ENCODE measurements at regions not wholly inside any gene's neighbourhood (a gene's known extent, or its start where the extent isn't known, plus 50 kb on each side); places are given as distances from the start of the nearest gene placed in this dataset.

DNA sequence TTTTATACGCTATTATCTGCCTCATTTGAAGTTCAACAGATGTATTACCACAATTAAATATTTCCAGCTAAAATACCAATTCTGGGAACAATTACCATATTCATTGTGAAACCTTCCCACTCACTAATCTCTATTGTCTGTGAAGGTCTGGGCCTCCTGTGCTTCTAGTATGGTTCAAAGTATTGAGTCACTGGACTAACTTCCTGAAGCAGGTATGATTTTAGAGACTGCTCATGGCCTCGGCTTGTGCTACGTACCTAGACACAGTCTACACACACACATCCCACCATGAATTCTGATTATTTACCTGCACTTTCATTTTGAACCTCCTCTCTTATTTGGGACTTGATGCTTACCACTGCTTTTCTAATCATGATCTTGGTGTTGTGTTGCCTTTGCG lies 180.7 kb upstream of the EPHA4 start:
- dilution Hi-C loops (cut with HindIII; ENCODE audit: low sequenced_read_pairs, unreplicated experiment) = no loop called here
- no peak overlapping the region for H2BK15ac ChIP-seq (ENCODE audit: low read depth, low read length)
- H3K18ac ChIP-seq (ENCODE audit: low read depth, low read length) = no peak overlapping the region
- no peak overlapping the region for H4K8ac ChIP-seq (ENCODE audit: low read depth in 2 of 2, low read length in 2 of 2)
- no peak overlapping the region for H3K9ac ChIP-seq (ENCODE audit: low read depth, low read length)
- H4K5ac ChIP-seq (ENCODE audit: low read depth, low read length) = no peak overlapping the region
- H2BK20ac ChIP-seq (ENCODE audit: low read depth, low read length) = no peak overlapping the region
- no peaks in the 10 kb centered on the region for H3K27me3 ChIP-seq (ENCODE audit: control insufficient read depth, insufficient read depth, low read length)
- BruUV-seq (replicated peaks) = no TSS peak
- H2AFZ ChIP-seq (replicated peaks; ENCODE audit: low read length, poor library complexity) = no peak overlapping the region
- no peak overlapping the region for H3K4me2 ChIP-seq (ENCODE audit: low read depth, low read length)
- no peaks in the 10 kb centered on the region for H3K79me1 ChIP-seq (ENCODE audit: low read depth in 1 of 2, low read length in 2 of 2)
- H3K4ac ChIP-seq (ENCODE audit: low read depth, low read length) = no peak overlapping the region
- no peaks in the 10 kb centered on the region for H3K9me1 ChIP-seq (ENCODE audit: insufficient read depth, low read length)
- no peak for ATAC-seq (ENCODE audit: low read depth)
- no peaks in the 10 kb centered on the region for H3K9me3 ChIP-seq (ENCODE audit: control insufficient read depth, insufficient read depth, low read length)
- no peak overlapping the region for H4K91ac ChIP-seq (ENCODE audit: insufficient read depth, low read depth, low read length)
- intact Hi-C loops (cut with micrococcal nuclease) = no loop called here
- no peaks in the 10 kb centered on the region for H3K36me3 ChIP-seq (ENCODE audit: control insufficient read depth, insufficient read depth, low read length)
- H4K20me1 ChIP-seq (ENCODE audit: insufficient read depth, low read length) = no peaks in the 10 kb centered on the region
- in situ Hi-C loops (cut with MboI; ENCODE audit: low sequenced_read_pairs) = no loop called here
- H3K27ac ChIP-seq (ENCODE audit: insufficient read depth, low read length) = no peak overlapping the region
- no peak overlapping the region for H2BK120ac ChIP-seq (ENCODE audit: low read depth, low read length)
- H2AK9ac ChIP-seq (replicated peaks; ENCODE audit: low read depth, low read length, poor library complexity) = no peak overlapping the region
- ChIA-PET CTCF (no interaction called here), POLR2A (ENCODE audit: unreplicated experiment) (no interaction called here)
- no peak overlapping the region for H3K14ac ChIP-seq (replicated peaks; ENCODE audit: low read depth, low read length)
- TF ChIP-seq, protein P1, sequence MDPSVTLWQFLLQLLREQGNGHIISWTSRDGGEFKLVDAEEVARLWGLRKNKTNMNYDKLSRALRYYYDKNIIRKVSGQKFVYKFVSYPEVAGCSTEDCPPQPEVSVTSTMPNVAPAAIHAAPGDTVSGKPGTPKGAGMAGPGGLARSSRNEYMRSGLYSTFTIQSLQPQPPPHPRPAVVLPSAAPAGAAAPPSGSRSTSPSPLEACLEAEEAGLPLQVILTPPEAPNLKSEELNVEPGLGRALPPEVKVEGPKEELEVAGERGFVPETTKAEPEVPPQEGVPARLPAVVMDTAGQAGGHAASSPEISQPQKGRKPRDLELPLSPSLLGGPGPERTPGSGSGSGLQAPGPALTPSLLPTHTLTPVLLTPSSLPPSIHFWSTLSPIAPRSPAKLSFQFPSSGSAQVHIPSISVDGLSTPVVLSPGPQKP (IDR thresholded peaks at IDR 0.05; ENCODE audit: borderline replicate concordance, low read depth, low read length) = no peak
- TF ChIP-seq SMC3 (IDR thresholded peaks at IDR 0.05; ENCODE audit: low read depth, low read length) (no peak), MAZ (IDR thresholded peaks at IDR 0.05; ENCODE audit: borderline replicate concordance, low read depth, low read length) (no peak), FOS (IDR thresholded peaks at IDR 0.05; ENCODE audit: low read depth, low read length) (no peak), RFX5 (IDR thresholded peaks at IDR 0.05; ENCODE audit: low read depth, low read length) (no peak), NFE2L2 (IDR thresholded peaks at IDR 0.05; ENCODE audit: low read depth, low read length) (no peak), POLR2A (IDR thresholded peaks at IDR 0.05; ENCODE audit: low read depth, low read length) (no peak), MAFK (IDR thresholded peaks at IDR 0.05; ENCODE audit: low read depth, low read length) (no peak), MXI1 (IDR thresholded peaks at IDR 0.05; ENCODE audit: borderline replicate concordance, low read depth, low read length) (no peak), RAD21 (IDR thresholded peaks at IDR 0.05; ENCODE audit: low read length) (no peak), CEBPB (IDR thresholded peaks at IDR 0.05; ENCODE audit: low read depth, low read length) (no peak), BHLHE40 (IDR thresholded peaks at IDR 0.05; ENCODE audit: low read depth, low read length) (no peak), RCOR1 (IDR thresholded peaks at IDR 0.05; ENCODE audit: insufficient replicate concordance, low read length) (no peak), CHD1 (IDR thresholded peaks at IDR 0.05; ENCODE audit: low read depth, low read length) (no peak)
- TF ChIP-seq, protein P2, sequence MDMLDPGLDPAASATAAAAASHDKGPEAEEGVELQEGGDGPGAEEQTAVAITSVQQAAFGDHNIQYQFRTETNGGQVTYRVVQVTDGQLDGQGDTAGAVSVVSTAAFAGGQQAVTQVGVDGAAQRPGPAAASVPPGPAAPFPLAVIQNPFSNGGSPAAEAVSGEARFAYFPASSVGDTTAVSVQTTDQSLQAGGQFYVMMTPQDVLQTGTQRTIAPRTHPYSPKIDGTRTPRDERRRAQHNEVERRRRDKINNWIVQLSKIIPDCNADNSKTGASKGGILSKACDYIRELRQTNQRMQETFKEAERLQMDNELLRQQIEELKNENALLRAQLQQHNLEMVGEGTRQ (IDR thresholded peaks at IDR 0.05; ENCODE audit: low read depth, low read length) = no peak
- TF ChIP-seq, protein P3, sequence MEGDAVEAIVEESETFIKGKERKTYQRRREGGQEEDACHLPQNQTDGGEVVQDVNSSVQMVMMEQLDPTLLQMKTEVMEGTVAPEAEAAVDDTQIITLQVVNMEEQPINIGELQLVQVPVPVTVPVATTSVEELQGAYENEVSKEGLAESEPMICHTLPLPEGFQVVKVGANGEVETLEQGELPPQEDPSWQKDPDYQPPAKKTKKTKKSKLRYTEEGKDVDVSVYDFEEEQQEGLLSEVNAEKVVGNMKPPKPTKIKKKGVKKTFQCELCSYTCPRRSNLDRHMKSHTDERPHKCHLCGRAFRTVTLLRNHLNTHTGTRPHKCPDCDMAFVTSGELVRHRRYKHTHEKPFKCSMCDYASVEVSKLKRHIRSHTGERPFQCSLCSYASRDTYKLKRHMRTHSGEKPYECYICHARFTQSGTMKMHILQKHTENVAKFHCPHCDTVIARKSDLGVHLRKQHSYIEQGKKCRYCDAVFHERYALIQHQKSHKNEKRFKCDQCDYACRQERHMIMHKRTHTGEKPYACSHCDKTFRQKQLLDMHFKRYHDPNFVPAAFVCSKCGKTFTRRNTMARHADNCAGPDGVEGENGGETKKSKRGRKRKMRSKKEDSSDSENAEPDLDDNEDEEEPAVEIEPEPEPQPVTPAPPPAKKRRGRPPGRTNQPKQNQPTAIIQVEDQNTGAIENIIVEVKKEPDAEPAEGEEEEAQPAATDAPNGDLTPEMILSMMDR (conservative IDR thresholded peaks at IDR 0.05; ENCODE audit: low read depth, low read length) = no peak
- WGBS, 2 experiments (ENCODE audit: extremely low coverage in 2 of 2, insufficient read length in 1 of 2) = no CpG with 5 or more reads among the region's 4 CpGs
- no peaks in the 10 kb centered on the region for H3K4me1 ChIP-seq (ENCODE audit: control insufficient read depth, insufficient read depth, low read length)
- no peak overlapping the region for H3K23ac ChIP-seq (ENCODE audit: low read depth, low read length)
- no peak overlapping the region for H3K4me3 ChIP-seq (ENCODE audit: insufficient read depth, low read depth, low read length)
- no peak overlapping the region for H2BK5ac ChIP-seq (ENCODE audit: low read depth, low read length, poor library complexity, severe bottlenecking)
- no peak overlapping the region for H2AK5ac ChIP-seq (ENCODE audit: low read depth, low read length)
- no peak for DNase-seq
- no peak overlapping the region for H3K56ac ChIP-seq (ENCODE audit: extremely low read depth, insufficient read depth, low read length)
